ENCODE measurements at regions not wholly inside any gene's neighbourhood (a gene's known extent, or its start where the extent isn't known, plus 50 kb on each side); places are given as distances from the start of the nearest gene placed in this dataset.

DNA sequence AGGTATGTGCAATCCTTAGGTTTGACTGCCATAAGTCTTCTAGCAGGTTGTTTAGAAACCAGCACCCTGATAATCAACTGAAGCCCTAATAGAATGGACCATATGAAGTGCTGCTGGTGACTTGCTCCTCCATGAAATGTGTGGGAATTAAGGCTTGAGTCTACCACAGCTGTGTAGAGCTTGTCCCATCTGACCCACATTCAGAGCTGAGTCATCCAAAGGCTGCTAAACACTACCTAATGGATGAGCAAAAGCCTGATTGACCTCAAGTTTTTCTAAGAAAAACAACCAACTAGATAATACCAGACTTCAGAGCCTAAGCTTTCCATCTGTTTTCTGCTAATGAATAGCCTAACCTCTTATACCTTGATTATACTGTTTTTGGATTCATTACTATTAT, 120.3 kb upstream of the MOCS1 start:
- DNase-seq = no peak

DNA sequence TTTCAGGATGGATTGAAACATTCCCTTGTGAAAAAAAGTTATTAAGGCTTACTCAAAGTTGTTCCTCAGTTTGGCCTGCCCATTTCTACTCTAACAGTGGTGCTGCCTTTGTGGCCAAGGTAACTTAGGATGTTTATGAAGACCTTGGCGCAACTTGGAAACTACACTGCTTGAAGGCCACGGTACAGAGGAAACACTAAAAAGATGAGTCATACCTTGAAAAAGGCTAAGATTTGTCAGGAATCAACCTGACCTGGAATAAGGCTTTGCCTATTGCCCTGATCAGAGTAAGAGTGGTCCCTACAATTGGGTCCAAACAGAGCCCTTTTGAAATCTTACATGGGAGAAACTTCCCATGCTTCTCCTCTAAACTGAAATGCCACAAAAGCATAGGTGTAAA, 119.9 kb upstream of the MOCS1 start:
- no peak for DNase-seq

DNA sequence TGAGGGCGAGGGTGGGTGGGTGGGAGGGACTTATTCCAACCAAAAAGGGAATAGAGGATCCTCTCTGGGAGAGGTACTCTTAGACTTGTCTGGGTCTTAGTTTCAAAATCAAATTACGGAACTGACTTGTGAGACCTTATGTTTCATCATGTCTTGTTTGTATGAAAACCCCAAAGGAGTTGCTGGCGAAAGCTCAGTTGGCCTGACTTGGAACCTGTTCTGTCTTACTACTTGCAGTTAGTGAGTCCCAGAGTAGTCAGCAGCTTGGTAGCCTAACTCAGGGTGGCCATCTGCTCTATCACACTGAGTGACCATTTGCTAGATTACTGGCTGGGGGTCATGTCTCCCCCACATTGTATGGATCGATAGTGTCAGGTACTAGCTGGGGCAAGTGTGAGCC, 114.9 kb upstream of the MOCS1 start:
- no peak for DNase-seq

DNA sequence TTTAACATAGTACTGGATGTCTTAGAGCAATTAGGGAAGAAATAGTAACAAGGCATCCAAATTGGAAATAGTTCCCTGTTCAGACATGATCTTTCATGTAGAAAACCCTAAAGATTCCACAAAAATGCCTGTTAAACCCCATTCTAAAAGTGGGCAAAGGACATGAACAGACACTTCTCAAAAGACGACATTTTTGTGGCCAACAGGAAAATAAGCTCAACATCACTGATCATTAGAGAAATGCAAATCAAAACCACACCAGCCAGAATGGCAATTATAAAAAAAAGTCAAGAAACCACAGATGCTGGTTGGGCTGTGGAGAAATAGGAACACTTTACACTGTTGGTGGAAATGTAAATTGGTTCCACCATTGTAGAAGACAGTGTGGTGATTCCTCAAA, 109.9 kb upstream of the MOCS1 start:
- no peak for DNase-seq

DNA sequence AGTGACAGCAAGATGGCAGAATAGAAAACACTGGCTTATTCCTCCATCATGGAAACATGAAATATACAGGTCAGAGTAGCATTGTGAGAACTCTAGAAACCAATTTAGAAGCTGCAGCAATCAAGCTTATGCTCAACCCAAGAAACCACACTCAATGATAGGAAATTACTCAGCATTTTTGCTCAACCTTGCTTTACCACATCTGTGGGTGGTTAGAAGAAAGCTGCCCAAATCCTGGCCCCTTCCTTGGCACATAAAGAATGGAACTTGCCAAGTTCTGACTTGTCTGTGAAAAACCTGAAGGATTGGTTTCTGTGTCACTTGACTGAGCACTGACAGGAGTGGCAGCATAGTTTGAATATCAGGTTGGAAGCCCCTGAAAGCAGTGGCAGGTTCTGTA, 108.0 kb upstream of the MOCS1 start:
- DNase-seq = no peak

DNA sequence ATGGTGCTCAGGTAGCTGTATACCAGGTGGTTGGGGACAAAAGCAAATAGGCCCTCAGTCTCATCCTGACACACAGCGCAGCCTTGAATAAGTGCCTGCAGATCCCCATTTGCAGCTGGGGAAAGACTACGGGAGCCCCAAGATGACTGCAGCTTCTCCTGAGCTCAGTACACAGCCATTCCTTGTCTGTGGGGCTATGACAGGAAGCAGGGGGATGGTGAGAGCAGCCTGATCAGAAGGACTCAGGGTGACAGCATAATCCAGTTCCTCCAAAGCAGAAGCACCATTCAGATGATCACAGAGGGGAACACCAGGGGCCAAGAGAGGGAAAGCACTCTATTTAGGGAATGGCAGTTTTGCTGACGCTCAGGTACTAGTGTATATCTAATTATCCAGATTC, 104.8 kb upstream of the MOCS1 start:
- DNase-seq = no peak

DNA sequence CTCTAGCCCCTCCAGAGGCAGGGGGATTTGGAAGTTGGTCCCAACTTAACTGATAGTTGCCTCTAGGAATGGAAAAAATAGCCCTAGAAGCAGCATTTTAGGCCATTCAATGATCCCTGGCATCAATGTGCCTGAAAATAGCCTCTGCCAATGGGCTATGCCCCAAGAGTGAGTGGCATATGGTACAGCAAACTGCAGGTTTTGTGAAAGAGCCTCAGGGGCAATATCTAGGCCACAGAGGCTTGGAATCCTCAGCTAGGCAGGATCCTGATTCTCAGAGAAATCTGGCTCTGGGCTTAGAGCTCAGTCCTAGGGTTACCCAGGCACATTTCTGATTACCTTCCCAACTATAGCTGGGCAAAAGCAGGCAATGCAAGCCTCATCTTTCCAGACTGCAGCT, 104.4 kb upstream of the MOCS1 start:
- no peak for DNase-seq

DNA sequence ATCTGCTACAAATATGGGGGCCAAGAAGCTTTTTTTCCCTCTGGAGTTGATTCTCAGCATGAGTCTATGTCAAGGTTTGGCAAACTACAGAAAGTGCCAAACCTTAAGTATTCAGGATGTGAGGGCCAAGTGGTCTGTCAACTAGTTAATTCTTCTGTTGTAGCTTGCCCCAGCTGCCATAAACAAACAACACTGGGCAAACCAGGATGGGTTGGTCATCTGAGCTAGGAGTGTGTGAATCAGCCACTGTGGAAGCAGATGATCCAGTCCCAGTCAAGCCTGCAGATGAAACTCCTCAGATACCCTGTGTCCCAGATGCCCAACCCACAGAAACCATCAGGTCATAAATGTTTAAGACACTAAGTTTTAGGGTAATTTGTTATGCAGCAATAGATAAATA, 103.0 kb upstream of the MOCS1 start:
- no peak for DNase-seq

DNA sequence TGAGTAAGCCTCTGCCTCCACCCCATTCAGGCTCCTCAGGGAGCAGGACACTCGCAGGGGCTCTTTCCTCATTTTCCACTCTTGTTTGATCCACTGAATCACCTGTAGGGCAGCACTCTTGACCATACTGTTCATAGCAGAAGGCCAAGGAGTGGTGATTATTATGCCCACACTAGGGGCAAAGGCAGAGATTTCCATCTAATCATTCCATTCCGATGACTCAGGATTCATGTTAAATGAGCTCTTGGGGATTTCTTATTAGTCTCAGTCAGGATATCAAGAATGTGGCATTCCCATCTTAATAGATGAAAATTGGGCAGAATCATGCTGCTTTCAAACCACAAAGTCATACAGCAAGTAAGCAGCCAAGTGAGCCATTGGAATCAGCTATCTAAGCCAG, 101.9 kb upstream of the MOCS1 start:
- no peak for DNase-seq

DNA sequence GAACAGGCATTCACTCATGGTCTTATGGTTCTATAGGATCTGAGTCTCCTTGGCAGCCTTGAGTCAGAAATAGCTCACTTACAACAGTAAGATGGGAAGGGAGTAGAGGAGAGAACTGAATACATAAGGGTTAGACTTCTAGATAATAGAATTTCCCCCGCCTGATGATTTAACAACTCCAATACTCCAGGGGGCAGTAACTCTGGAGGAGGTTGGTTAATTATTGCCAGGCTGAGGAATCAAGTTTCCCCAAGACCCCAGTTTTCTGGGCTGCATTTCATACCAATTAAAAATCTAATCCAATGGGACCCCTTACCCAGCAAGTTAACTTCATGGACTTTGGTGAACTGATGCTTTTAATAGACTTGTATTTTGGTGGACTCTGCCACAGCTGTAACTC, 94.2 kb upstream of the MOCS1 start:
- no peak for DNase-seq

DNA sequence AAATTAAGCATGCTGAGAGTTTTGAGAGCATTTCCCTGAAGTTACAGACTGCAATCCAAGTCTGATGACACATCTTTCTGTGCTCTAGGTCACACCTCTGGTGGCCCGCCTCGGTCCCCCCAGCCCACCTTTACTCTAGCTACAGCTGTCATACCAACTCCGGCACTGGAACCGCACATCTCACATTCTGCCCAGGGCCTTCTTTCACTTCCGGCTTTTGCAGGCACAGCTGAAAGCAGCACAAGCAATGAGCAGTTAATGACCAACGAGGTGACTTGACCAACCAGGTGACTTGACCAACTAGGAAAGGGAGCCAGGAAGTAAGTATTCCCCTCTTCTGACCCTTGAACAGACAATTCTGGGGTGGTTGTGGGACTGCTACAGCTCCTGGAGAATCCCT, 88.6 kb upstream of the MOCS1 start:
- DNase-seq = no peak

DNA sequence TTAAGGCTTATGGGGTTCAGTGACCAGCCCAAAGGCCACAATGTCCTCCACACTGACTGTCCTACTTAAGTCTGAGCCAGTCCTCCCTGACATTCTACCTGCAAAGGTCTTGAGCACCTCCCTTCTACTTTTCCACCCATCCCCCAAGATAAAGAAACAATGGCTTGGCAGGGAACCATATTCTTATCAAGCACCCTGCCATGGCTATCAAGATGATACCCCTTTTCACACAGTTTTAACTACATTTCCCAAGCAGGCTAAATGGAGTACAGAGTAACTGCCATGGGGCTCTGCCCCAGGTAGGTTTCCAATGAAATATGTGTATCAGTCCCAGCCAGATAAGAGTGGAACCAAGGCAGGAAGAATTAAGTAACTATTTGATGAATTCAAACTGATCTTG, 85.9 kb upstream of the MOCS1 start:
- DNase-seq = no peak

DNA sequence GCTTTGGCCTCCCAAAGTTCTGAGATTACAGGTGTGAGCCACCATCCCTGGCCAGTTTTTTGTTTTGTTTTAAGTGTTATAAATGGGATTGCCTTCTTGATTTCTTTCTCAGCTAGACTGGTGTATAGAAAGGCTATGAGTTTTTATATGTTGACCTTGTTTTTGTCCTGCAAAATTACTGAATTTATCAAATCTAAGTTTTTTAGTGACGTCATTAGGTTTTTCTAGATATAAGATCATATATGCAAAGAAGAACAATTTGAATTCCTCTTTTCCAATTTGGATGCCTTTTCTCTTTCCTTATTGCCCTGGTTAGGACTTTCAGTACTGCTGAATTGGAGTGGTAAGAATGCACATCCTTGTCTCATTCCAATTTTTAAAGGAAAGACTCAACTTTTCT, 81.3 kb upstream of the MOCS1 start:
- no peak for DNase-seq

DNA sequence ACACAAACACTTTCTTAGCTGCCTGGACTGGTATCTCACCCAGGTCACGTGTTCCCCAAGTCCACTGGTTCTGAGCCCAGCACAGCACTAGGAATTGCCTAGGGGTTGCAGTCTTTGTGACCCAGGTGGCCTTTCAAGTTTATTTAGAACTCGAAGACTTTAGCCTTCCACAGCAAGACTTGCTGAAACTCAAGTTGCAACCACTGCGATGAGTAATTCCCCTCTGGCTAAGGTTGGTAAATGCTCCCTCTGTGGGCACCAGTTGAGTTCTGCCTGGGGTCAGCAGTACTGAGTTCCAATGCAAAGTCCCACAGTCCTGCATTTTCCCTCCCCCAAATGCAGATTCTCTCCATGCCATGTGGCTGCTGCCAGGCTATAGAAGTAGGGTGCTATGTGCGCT, 77.6 kb upstream of the MOCS1 start:
- DNase-seq = no peak

DNA sequence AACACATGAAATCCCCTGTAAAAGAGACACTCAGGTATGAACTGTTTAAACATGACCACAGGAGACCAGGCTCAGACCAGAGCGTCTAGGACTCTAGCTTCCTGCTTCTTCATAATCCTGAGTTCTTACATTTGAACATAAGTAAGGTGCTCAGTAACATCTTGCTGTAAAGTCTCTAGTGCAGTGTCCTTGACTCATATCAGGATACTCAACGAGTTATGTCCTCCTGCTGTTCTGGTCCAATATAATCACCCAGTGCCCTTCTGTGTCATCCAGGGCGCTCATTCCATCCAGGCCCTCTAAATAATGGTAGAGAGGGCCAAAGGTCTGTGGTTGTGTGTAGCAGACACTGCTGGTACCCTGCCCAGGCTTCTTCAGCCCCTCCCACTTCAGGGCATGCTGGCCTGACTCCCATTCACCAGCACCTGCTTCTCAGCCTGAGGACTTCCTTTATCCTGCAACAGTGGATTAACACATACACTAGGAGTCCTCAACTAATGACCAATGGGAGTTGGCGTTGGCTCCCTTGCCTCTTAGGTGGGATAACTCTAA, 66.8 kb upstream of the MOCS1 start:
- no peak for DNase-seq

DNA sequence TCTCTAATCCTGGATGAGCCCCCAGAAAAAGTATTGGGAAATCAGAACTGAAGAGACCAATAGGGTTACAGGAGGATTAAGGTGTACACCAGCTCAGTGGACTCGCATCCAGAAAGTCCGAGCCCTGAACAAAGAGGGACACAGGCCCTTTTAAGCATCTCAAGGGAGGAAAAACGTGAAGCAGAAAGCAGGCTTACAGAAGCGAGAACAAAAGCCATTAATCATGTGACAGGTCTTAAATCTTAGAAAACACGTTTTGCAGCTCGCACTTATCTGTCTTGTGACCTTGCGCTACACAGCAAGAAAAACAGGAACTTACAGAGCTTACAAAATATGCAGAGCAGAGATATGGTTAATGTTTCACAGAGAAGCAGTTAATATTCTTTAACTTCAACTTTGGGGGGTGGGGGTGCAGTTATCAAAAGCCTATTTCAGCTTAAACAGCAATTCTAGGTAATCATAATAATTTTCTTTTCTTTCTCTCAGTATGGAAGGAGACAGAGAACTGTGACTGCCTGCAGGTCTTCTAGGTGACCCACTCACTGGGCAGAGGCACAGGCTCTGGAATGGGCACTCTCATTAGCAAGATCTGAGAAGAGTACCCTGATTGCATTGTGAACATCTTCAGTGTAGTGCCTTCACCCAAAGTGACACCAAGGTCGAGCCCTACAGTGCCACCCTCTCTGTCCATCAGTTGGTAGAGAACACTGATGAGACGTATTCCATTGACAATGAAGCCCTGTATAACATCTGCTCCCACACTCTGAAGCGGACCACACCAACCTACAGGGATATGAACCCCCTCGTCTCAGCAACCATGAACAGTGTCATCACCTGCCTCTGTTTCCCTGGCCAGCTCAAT, 65.0 kb upstream of the MOCS1 start:
- no peak for DNase-seq

DNA sequence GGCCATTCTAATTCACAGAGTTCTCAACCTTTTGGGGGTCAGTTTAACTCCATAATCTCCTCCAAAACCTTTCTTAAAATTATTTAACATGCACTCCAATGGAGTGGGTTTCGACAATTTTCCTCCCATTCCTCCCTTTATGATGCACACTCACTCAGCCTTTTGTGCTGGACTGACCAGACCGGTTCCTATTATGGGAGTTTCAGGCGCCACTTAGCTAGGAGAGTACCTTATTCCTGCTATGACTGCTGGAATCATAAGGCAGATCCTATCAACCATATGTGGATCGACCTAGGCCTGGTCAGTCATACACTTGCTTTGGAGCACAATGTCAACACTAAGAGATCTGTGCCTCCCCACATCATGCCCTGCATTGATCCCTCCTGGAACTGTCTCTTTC, 63.9 kb upstream of the MOCS1 start:
- DNase-seq = no peak

DNA sequence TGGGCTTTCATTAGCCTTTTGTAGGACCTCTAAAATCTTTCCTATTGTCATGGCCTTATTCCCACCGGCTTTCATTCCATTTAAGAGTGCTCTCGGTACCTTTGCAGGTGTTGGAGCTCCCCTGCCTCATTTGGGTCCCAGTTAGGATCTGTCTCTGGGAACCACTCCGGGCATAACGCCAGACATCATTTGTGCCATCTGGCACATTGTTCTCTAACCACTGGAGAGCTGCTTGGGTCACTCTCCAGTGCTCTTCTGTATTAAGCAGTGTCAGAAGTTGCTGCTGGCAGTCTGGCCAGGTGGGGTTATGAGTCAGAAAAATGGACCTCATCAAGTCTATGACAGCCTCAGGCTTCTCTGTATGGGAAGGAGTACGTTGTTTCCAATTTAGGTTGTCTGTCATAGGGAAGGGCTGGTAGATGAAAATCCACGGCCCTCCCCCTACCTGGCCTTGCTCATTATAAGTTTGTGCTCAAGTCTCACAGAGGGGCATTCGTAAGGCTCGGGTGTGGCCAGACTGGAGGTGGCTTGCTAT, 62.9 kb upstream of the MOCS1 start:
- DNase-seq = no peak

DNA sequence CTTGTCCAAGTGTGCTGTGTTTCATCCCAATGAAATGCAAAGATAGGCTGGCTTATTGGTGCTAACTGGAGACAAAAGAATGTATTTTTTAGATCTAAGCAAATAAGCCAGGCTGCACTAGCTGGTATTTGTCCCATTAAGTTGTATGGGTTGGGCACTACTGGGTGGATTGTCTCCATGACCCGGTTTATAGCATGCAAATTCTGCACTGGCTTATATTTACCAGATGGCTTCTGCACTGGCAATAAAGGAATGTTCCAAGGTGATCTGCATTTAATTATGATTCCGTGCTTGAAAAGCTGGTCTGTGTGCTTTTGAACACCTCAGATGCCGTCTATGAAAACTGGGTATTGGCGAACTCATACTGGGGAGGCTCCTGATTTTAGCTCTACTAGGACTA, 61.4 kb upstream of the MOCS1 start:
- DNase-seq = no peak

DNA sequence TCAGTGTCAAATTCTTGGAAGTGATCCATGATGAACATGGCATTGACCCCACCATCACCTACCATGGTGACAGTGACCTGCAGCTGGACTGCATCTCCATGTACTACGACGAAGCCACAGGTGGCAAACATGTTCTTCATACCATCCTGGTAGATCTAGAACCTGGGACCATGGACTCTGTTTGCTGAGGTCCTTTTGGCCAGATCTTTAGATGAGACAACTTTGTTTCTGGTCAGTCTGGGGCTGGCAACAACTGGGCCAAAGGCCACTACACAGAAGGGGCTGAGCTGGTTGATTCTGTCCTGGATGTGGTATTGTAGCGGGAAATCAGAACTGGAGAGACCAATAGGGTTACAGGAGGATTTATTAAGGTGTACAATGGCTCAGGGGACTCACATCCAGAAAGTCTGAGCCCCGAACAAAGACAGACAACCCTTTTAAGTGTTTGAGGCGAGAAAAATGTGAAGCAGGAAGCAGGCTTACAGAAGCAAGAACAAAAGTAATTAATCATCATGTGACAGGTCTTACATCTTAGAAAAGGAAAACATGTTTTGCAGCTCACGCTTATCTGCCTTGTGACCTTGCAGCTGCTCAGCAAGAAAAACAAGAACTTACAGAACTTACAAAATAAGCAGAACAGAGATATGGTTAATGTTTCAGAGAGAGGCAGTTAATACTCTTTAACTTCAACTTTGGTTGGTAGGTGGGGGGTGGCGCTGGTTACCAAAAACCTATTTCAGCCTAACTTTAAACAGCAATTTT, 58.8 kb upstream of the MOCS1 start:
- no peak for DNase-seq

Measured in KG1 (cell line).